ENCODE measurements at regions not wholly inside any gene's neighbourhood (a gene's known extent, or its start where the extent isn't known, plus 50 kb on each side); places are given as distances from the start of the nearest gene placed in this dataset.

DNA sequence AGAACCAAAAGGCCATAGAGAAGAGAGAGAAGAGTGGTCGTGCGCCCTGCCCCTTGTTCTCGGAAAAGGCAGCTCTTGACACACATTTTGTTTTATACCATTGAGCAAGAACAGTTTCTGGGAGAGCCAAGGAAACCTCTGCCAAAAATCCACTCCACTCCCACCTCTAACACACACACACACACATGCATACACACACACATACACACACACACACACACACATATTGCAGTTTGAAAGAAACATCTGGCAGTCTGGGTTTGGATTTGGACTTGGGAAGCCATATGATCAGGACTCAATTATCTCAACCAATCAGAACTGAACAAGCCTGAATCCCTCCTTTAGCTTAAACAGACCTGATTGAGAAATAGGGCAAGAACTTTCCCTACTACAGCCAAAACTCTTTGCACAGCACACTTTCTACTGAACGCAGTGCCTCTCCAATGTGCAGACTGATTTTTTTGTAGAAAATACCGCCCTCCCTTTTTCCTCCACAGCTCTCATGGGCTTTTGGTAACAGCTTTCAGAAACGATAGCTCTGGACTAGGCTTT, 484.0 kb upstream of the ZWINT start:
- DNase-seq (ENCODE audit: low spot score): no peak

DNA sequence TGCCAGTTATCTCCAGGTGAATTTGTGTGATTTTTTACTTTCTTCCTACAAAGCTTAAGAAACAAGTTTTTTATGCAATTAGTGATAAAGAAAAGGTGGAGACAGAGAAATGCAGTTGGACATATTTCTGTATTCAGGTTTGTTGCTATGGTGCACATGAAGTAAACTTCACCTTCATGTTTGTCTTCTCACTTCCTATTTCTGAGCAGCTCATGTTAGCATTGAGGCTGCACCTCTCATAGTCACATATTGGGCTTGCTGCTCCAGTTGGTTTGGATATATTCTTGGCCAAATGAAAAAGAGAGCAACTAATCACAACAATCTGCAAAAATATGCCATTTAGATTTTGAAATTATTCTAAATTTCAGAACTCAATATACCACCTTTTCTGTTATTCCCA, 475.6 kb upstream of the ZWINT start:
- DNase-seq (ENCODE audit: low spot score): no peak

DNA sequence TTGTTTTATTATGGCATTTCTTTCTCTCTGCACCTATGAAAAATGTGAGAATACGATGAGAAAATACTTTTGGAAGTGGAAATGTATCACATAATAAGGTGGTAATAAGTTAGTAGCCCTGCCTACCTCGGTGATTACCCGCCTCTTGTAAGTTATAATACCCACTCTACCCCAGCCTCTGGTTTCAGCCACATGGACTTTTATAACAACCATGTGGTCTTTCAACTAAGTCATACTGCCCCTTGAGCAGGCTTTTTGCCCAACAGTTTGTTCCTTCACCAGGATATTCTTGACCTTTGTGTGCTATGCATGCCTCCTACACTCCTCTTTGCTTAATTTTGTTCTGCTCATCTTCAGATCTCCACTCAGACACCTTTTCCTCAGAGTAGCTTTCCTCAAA, 470.6 kb upstream of the ZWINT start:
- DNase-seq (ENCODE audit: low spot score): no peak

DNA sequence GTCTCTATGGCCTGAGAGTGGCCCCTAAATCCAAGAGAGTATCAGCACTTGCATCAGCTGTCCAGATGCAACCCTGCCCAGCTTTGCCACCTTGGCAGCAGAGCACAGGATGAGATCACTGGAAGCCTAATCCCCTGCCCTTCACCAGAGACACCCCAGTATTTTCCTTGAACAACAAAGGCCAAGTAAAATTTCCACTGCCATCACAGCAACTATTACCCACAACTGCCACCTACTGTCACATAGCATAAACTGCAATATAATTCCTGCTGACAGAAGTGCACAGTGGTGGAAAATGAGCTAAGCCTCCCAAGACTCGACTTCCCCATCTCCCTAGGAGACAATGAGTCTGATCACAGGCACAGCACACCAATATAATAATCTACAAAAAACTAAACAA, 462.8 kb upstream of the ZWINT start:
- DNase-seq (ENCODE audit: low spot score): no peak

DNA sequence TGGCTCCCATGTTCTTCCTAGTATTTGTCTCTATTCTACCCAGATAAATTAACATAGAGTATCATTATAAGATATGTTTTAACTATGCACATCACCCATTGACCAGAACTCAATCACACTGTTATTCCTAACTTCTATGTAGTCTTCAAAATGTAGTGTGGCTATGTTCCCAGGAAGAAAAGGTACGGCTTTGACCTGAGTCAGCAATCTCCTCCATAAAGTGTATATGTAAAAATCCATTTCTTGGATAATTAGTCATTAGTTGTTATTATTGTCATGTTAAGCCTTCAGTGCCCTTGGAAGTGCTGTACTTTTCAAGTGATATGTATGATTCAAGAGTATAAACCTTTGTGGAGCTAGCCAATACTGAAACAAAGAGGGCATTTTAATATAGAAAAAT, 444.0 kb upstream of the ZWINT start:
- DNase-seq (ENCODE audit: low spot score): no peak

DNA sequence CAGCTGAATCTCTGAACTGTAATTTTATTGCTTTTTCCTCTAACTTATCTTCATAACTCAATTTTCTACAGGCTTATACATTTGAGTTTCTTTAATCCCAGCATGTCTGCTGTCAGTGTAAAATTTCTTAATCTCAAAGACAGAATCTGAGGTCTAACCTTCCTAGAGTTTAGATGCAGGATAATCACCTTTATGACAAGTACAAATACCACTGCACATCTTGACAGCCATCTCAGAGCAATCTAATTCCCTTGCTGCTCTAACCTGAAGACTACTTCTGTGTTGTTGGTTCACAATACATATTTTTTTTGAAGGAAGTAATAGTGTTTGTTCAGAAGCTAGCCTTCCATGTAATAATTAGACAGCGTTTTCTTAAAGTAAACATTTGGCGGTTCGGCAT, 424.2 kb upstream of the ZWINT start:
- no peak for DNase-seq (ENCODE audit: low spot score)

DNA sequence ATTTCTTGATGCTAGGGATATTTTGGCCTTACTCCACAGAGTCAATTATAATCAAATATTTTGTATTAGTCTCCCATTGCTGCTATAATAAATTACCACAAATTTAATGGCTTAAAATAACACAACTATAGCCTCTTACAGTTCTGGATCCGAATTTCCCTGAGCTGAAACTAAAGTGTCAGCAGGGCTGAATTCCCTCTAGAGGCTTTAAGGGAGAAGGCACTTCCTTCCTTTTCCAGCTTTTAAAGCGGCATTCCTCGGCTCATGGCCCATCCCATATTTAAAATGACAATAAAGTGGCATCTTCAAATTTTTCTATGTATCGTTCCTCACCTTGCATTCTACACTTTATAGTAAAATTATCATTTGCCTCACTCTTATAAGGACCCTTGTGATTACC, 421.4 kb upstream of the ZWINT start:
- no peak for DNase-seq (ENCODE audit: low spot score)

DNA sequence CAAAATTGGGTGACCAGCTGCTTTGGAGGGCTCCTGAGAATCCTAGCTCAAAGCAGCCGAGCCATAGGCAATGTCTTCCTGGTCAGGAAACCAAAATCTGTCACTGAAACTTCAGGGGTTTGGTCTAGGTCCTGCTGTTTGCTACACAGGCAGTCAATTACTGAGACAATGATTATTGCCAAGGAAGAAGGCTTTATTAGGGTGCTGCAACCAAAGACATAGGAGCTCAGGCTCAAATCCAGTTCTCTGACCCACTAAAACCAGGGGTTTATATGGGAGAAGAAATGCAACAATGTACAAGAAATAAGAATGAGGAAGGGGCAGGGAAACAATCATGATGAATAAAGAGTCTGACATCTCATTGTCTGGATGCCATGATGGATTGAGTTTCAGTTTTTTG, 410.3 kb upstream of the ZWINT start:
- no peak for DNase-seq (ENCODE audit: low spot score)

DNA sequence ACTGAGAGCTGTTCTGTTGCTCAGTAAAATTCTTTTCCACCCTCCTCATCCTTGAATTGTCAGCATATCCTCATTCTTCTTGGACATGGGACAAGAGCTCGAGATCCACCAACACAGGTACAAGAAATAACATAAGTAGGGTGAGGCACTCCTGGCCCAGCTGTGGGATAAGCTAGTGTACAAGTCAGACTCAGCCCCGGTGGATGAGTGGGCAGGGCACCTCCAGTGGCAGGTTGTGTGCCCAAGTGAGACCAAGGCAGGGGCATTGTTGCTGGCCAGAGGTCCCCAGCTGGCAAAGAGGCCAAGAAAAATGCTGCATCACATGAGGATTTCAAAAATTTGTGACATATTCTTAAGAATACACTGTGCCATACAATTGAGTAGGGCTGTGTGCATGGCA, 402.0 kb upstream of the ZWINT start:
- DNase-seq (ENCODE audit: low spot score): no peak

DNA sequence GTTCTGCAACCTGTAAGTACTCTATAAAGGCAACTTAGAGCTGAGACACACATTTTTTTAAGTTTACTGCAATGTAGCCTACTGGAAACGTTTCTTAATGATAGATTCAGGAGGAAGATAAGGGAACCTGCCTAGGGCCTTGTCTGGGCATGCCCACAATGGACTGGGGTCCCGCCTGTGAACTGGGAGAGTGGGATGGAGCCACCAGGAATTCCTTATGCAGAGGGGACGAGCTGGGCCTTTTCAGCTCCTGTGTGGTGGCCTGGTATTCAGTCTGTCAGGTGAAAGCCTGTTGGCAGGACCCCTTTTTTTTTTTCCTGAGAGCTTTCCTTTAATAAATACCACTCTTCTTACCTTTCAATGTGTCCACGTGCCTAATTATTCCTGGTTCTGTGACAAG, 384.4 kb upstream of the ZWINT start:
- no peak for DNase-seq (ENCODE audit: low spot score)

DNA sequence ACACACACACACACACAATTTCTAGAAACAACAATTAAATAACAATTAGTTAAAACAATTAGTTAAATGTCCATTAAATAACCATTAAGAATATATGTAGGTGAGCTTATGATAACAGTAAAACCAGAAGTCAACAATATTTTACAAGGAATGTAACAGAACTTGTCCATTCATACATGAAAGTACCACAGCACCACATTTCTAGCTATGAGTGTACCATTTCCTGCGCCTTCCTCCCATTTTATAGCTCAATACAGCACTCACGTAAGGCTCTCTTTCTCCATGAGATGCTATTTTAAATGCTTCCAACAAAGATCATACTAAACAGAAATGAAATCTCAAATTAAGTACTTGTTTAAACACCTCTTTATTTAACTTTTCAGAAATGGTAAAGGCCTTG, 367.3 kb upstream of the ZWINT start:
- no peak for DNase-seq (ENCODE audit: low spot score)

DNA sequence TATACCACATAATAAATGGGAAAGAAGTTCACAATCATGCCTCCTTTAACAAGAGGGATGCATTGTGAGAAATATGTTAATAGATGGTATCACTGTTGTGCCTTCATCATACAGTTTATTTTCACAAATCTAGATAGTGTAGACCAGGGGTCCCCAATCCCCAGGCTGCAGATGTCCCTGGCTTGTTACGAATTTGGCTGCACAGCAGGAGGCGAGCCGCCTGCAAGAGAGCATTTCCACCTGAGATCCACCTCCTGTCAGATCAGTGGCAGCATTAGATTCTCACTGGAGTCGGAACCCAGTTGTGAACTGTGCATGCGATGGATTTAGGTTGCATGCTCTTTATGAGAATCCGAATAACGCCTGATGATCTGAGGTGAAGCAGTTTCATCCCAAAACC, 361.9 kb upstream of the ZWINT start:
- no peak for DNase-seq (ENCODE audit: low spot score)

DNA sequence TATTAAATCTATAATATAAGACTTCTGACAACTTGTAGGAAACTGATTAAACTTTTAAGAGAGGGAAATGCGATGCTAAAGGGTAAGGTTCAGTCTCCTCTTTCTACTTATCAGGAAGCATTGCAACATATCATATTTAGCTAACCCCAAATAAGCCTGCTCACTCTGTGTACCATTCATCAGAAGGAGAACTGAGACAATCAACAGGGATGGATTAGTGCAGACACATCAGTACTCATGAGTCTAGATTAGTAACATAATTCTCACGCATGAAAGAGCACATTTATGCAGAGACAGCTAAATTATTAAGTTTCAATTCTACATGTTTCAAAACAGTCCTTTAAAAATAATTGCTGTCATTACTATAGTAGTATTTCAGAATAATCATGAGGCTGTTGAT, 354.2 kb upstream of the ZWINT start:
- DNase-seq (ENCODE audit: low spot score): no peak

DNA sequence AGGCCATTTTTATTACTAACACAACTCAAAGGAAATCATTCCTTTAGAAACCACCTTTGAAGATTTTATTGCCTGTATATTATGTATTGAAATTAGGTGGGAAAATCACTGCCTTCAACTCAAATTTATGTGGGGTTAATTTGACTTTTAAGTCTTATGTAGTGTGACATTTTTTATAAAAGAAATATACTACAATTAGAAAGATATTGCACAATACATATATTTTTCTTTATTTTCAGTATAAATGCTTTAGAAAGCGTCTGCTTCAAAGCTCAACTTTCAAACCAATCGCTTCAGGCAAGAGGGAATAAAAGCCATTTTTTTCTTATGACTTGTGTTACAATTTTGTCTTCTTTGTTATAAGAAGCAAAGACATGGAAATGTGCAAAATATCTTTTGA, 337.4 kb upstream of the ZWINT start:
- no peak for DNase-seq (ENCODE audit: low spot score)

DNA sequence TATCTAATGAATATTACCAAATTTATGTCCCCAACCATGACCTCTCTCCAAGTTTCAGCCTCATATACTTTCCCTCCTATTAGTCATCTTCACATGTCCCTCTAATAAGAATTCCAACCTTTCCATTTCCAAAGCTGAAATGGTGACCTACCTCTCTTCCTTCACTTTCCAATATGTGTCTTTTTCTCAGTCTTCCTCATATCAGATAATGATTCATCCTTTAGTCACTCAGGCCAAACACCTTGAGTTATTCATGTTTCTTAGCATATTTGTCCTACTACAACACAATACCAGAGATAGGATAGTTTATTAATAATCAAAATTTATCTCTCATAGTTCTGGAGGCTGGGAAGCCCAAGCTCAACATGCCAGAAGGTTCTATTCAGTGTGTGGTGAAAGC, 318.5 kb upstream of the ZWINT start:
- no peak for DNase-seq (ENCODE audit: low spot score)

DNA sequence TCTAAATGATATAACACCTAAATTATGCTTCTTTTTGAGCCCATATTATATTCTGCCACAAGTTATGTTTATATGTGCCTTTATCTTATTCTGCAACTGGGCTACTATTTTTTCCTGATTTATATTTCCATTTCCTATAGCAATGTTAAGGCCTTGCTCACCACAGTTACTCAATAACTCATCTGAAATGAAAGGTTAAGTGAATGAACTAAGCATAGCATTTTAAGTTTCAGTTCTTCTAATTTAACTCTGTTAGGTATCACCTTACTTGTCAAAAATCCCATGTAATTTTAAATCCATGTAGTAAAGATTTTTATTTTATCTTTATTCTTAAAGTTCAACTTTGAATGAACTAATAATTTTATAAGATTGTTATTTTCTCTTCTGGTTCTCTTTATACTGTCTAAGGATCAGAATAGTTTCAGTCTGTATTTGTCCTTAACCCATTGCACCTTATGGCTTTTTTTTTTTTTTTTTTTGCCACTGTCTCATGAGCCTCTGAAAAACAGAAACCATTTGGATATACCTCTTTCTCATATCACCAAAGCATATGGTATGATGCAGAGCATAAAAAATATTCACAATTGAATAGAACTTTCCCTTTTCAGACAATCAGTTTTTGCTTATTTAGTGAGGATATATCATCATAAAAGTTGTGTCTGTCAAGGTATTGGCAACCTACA, 301.8 kb upstream of the ZWINT start:
- no peak for DNase-seq (ENCODE audit: low spot score)

DNA sequence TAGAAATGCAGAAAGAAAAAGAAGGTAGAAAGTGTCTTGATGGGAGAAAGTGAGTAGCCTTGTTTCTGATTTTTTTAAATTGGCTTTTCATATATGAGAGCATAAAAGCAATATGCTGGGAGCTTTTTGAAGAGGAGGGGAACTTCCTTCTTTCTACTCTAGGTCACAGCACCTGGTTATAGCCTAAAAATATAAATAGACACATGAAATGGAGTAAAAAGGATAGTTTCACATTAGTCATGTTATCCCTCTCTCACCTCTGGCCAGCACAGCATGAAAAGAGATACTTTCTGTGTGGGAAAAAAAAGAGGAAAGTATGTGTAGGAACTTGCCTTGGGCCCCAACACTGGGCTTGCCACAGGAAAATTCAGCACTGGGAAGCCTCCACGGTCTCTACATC, 292.2 kb upstream of the ZWINT start:
- no peak for DNase-seq (ENCODE audit: low spot score)

DNA sequence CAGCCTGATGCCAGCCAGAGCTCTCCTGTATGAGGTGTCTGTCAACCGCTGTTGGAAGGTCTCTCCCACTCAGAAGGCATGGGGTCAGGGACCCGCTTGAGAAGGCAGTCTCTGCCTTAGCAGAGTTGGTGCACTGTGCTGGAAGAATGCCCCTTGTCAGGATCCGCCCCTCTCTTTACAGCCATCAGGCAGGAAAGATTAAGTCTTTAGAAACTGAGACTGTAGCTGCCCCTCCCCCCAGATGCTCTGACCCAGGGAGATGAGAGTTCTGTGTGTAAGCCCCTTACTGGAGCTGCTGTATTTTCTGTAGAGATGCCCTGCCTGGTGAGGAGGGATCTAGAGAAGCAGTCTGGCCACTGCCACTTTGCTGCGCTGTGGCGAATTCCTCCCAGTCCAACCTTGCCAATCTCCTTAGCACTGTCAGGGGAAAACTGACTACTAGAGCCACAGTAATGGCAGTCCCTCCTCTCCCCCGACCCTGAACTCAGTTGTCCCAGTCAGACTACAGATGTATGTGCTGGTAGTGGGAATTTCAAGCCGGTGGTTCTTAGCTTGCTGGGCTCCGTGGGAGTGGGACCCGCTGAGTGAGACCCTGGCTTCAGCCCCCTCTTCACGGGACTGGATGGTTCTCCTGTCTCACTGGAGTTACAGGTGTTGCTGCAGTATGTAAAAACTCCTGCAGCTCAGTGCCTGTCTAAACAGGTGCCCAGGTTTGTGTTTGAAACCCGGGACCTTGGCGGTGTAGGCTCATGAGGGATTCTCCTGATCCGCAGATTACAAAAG, 285.5 kb upstream of the ZWINT start:
- DNase-seq (ENCODE audit: low spot score): no peak

DNA sequence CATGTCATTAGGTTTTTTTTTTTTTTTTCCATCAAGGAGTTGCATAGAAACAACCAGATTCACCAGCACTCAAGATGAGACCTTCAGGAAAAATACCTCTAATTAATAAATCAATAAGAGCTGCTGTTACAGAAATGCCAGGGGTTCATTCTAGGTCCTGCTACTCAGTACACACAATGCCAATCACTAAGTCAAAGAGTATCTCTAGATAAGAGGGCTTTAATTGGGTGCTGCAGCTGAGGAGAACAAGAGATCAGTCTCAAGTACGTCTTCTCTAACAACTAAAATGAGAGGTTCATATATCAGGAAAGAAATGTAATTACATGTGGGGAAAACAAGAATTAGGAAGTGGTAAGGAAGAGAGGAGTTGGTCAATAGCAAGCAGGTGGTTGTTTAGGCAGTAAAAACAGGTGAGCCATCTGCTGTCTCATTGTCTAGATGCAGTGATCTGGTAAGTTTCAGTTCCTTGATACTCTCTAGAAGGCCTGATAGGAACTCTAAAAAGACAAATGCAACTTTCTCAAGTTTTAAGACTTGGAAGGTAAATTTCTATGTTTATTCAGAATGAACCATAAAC, 272.9 kb upstream of the ZWINT start:
- DNase-seq (ENCODE audit: low spot score): no peak

DNA sequence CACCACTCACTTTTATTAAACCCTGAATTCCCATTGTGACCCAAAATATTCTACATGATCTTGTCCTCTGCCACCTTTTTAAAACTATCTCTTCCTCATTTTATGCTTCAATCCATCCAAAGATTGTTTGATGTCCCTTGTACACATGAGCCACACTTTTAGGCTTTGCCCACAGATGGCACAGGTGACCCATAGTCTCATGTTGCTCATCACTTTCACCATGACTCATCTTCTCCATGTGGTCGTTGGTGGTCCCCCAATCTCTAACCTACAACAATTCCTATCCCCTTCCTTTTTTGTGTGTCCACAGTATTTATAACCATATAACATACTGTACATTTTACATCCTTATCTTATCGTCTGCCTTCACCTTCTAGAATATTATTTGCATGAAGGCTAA, 271.5 kb upstream of the ZWINT start:
- no peak for DNase-seq (ENCODE audit: low spot score)

DNA sequence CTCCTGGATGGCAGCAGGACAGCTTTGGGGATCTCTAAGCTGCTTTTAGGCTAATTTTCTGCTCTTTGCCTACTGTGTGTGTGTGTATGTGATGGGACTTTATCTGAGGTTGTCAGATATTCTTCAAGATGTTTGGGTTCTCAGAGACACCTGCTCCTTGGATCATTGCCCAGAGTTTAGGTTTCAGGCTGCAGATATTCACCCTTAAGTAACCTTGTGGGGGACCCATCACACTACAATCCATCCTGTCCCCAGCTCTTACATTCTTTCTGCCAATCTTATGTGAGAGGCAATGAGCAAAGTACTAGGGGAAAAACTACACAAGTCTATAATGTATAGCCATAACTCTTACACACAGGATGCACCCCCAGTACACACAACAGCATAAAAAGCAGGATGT, 263.0 kb upstream of the ZWINT start:
- DNase-seq (ENCODE audit: low spot score): no peak

DNA sequence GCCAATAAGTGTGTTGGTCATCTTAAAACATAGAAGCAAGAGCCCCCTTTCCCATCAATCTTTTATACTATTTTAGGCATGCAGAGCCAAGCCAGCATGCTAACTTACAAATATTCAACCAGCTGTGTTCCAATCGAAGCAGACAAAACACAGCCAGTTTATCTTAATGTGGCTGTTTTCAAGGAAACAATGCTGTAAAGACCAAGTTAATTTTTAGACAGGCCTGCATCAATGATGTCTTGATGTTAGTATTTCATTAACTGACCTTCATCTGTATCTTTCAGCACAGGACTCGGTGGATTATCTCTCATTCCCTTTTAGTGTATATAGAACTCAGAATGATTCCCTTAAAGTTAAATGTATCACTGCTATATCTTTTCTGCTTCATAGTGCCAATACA, 262.0 kb upstream of the ZWINT start:
- DNase-seq (ENCODE audit: low spot score): no peak

DNA sequence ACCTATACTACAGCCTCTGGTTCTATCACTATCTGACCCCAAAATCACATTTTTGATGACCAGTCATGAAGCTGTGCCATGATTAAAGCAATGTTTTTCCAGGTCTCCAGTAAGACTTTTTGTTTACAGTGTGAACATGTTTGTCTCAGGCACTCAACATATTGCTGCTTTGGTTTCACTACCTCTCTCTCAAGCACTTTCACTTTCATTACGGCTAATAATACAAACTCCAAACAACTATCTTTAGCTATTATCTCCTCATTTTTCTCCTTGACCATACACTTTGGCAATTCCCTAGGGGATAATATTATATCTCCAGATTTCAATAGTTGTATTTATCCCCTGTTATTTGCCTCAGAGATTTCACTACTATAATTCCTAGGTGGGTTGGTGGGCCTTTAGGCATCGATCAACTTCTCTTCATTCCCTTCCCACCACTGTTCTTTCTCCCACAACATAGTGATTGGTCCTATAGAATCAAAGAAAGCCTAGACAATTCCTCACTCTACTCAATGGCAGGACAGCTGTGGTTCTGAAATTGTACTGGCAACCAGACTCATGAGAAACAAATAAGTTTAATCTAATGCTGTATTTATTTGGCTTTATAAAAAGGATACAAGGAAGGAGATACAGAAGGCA, 261.4 kb upstream of the ZWINT start:
- no peak for DNase-seq (ENCODE audit: low spot score)
